ENCODE measurements at regions not wholly inside any gene's neighbourhood (a gene's known extent, or its start where the extent isn't known, plus 50 kb on each side); places are given as distances from the start of the nearest gene placed in this dataset.

DNA sequence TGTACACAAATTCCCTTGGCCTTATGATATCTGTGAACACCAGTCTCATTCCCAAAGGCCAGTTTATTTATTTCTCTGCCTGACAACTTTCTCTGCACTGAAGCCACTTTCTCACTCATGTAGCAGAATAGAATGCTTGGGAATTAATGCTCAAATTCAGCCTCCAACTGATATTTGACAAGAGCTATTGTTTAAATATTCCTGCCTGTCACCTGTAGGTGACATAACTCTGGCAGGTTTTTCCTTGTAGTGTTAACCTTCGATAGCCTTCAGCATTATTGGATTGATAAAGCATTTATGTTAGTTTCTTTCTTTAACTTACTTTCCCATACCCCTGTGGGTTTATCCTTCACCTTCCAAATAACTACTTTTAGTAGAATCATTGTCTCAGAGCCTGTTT lies 1183.2 kb upstream of the ADGRB3 start:
- no peaks in the 10 kb centered on the region for H3K36me3 ChIP-seq (ENCODE audit: control insufficient read depth, insufficient read depth, low read length)
- Mint-ChIP-seq H3K4me3 (no peak overlapping the region), H3K9me3 (peaks cover 18 to 25% of the 10 kb centered on the region in 2 donors), H3K4me1 (no peaks in the 10 kb centered on the region), H3K27me3 (ENCODE audit: low read depth in 2 of 2) (no peaks in the 10 kb centered on the region), H3K27ac (no peak overlapping the region), H3K36me3 (no peaks in the 10 kb centered on the region)
- no peak overlapping the region for H3K27ac ChIP-seq (ENCODE audit: low read length)
- ATAC-seq (no peak), DNase-seq (no peak)
- no CpG with 5 or more reads among the region's 1 CpG for WGBS (ENCODE audit: insufficient coverage)
- TF ChIP-seq, protein P1, sequence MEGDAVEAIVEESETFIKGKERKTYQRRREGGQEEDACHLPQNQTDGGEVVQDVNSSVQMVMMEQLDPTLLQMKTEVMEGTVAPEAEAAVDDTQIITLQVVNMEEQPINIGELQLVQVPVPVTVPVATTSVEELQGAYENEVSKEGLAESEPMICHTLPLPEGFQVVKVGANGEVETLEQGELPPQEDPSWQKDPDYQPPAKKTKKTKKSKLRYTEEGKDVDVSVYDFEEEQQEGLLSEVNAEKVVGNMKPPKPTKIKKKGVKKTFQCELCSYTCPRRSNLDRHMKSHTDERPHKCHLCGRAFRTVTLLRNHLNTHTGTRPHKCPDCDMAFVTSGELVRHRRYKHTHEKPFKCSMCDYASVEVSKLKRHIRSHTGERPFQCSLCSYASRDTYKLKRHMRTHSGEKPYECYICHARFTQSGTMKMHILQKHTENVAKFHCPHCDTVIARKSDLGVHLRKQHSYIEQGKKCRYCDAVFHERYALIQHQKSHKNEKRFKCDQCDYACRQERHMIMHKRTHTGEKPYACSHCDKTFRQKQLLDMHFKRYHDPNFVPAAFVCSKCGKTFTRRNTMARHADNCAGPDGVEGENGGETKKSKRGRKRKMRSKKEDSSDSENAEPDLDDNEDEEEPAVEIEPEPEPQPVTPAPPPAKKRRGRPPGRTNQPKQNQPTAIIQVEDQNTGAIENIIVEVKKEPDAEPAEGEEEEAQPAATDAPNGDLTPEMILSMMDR (IDR thresholded peaks at IDR 0.05) = no peak
- no peaks in the 10 kb centered on the region for H3K27me3 ChIP-seq (ENCODE audit: control insufficient read depth, insufficient read depth, low read length)
- H3K4me1 ChIP-seq (ENCODE audit: control insufficient read depth, insufficient read depth, low read length) = no peaks in the 10 kb centered on the region
- no peaks in the 10 kb centered on the region for H3K9me3 ChIP-seq (ENCODE audit: control insufficient read depth, insufficient read depth, low read length)
- intact Hi-C loops (cut with micrococcal nuclease) = no loop called here
- no peak overlapping the region for H3K4me3 ChIP-seq (ENCODE audit: low read length)

DNA sequence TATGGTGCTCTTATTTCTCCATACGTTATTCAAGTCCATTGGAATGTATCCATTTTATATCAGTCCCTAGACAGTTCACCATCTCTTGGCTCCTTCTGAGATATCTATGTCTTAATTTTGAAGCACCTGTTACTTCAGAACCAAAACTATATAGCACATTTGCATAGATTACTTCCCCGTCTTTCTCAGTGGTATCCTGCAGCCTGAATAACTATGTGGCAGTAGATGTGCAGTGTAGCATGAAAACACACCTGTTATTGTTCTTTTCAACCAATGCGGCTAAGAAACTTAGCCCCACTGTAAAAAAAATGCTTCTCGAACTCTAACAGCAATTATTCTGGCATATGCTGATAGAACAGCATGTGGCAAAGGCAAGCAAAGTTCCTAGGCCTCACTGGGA lies 1184.4 kb upstream of the ADGRB3 start:
- Histone ChIP-seq H3K27me3 (ENCODE audit: control insufficient read depth, insufficient read depth, low read length) (no peaks in the 10 kb centered on the region), H3K4me3 (ENCODE audit: low read length) (no peak overlapping the region), H3K4me1 (ENCODE audit: control insufficient read depth, insufficient read depth, low read length) (no peaks in the 10 kb centered on the region), H3K36me3 (ENCODE audit: control insufficient read depth, insufficient read depth, low read length) (no peaks in the 10 kb centered on the region), H3K9me3 (ENCODE audit: control insufficient read depth, insufficient read depth, low read length) (no peaks in the 10 kb centered on the region), H3K27ac (ENCODE audit: low read length) (no peak overlapping the region)
- 64% methylated on average over 4 of the region's 4 CpGs for WGBS (ENCODE audit: insufficient coverage)
- Mint-ChIP-seq H3K4me3 (no peak overlapping the region), H3K36me3 (no peaks in the 10 kb centered on the region), H3K27me3 (ENCODE audit: low read depth in 2 of 2) (no peaks in the 10 kb centered on the region), H3K9me3 (peaks cover 18 to 22% of the 10 kb centered on the region in 2 donors), H3K4me1 (no peaks in the 10 kb centered on the region), H3K27ac (no peak overlapping the region)
- ATAC-seq (no peak), DNase-seq (no peak)
- intact Hi-C loops (cut with micrococcal nuclease) = no loop called here
- TF ChIP-seq, protein P1 (IDR thresholded peaks at IDR 0.05) = no peak

DNA sequence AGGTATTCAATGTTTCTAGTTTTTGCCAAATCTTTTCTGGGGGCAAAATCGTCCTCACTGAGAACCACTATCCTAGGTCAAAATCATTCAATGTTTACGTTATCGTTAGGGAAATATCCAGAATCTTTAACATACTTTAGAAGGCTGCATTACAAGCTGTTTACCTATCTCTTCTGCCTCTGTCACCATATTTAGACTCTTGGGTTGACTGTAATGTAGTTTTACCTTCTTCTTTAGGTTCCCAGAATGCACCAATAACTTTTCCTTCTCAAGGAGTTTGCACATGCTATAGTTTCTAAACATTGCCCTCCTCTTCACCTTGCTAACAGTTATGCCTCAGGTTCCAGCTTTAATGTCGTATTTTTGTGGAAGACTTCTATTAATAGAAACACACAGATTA lies 1185.5 kb upstream of the ADGRB3 start:
- no peak overlapping the region for H3K27ac Mint-ChIP-seq
- DNase-seq = no peak
- no peaks in the 10 kb centered on the region for H3K36me3 Mint-ChIP-seq
- no peaks in the 10 kb centered on the region for H3K36me3 ChIP-seq (ENCODE audit: control insufficient read depth, insufficient read depth, low read length)
- WGBS (ENCODE audit: insufficient coverage) = 84% methylated on average over 4 of the region's 4 CpGs
- no peaks in the 10 kb centered on the region for H3K27me3 ChIP-seq (ENCODE audit: control insufficient read depth, insufficient read depth, low read length)
- H3K9me3 Mint-ChIP-seq = peaks cover 15 to 22% of the 10 kb centered on the region in 2 donors
- TF ChIP-seq, protein P1 (IDR thresholded peaks at IDR 0.05) = no peak
- no peaks in the 10 kb centered on the region for H3K9me3 ChIP-seq (ENCODE audit: control insufficient read depth, insufficient read depth, low read length)
- intact Hi-C loops (cut with micrococcal nuclease) = no loop called here
- no peak for ATAC-seq
- no peak overlapping the region for H3K4me3 Mint-ChIP-seq
- H3K4me1 ChIP-seq (ENCODE audit: control insufficient read depth, insufficient read depth, low read length) = no peaks in the 10 kb centered on the region
- no peaks in the 10 kb centered on the region for H3K27me3 Mint-ChIP-seq (ENCODE audit: low read depth in 2 of 2)
- no peaks in the 10 kb centered on the region for H3K4me1 Mint-ChIP-seq
- H3K4me3 ChIP-seq (ENCODE audit: low read length) = no peak overlapping the region
- H3K27ac ChIP-seq (ENCODE audit: low read length) = no peak overlapping the region

GRCh38 chr6:67433124-67433523 lies 1202.0 kb upstream of the ADGRB3 start:
- Histone ChIP-seq H3K27me3 (ENCODE audit: control insufficient read depth, insufficient read depth, low read length) (no peaks in the 10 kb centered on the region), H3K27ac (ENCODE audit: low read length) (no peak overlapping the region), H3K4me1 (ENCODE audit: control insufficient read depth, insufficient read depth, low read length) (no peaks in the 10 kb centered on the region), H3K9me3 (ENCODE audit: control insufficient read depth, insufficient read depth, low read length) (peaks cover 2% of the 10 kb centered on the region), H3K4me3 (ENCODE audit: low read length) (no peak overlapping the region), H3K36me3 (ENCODE audit: control insufficient read depth, insufficient read depth, low read length) (no peaks in the 10 kb centered on the region)
- 60% methylated on average over 1 of the region's 2 CpGs for WGBS (ENCODE audit: insufficient coverage)
- Mint-ChIP-seq H3K27me3 (ENCODE audit: low read depth in 2 of 2) (no peaks in the 10 kb centered on the region), H3K4me1 (no peaks in the 10 kb centered on the region), H3K27ac (no peak overlapping the region), H3K4me3 (no peak overlapping the region), H3K9me3 (peaks cover 10 to 26% of the 10 kb centered on the region in 2 donors), H3K36me3 (peaks cover 9% of the 10 kb centered on the region)
- ATAC-seq (no peak), DNase-seq (no peak)
- intact Hi-C loops (cut with micrococcal nuclease) = no loop called here
- TF ChIP-seq, protein P1 (IDR thresholded peaks at IDR 0.05) = no peak
